ENCODE measurements at regions not wholly inside any gene's neighbourhood (a gene's known extent, or its start where the extent isn't known, plus 50 kb on each side); places are given as distances from the start of the nearest gene placed in this dataset.

DNA sequence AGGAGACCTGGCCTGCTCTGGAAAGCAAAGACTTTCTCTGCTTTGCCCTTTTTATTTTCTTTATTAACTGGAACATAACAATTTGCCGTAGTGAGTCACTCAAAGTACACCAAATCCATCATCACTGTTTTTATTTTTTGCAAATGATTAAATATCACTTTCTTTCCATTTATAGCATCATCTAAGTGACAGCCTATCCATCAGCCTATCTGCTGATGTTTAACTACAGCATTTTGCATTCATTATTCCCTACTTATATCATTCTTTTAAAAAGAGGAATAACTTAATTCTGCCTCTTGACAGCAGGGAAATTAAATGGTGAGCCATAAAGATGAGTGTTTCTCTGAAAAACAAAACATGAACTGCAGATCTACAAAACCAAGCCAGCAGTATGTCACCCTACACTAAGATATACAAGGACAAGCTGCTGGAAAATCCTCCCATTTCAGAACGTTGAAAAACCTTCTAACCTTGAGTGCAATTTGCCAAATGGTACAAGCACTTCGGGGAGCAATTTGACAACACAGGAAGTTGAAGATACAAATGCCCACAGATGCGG, 821.3 kb upstream of the TMEM132C start:
- Mint-ChIP-seq H3K4me3 (no peak overlapping the region), H3K4me1 (no peaks in the 10 kb centered on the region), H3K9me3 (ENCODE audit: insufficient read depth) (peaks cover 2% of the 10 kb centered on the region), H3K27ac (no peak overlapping the region), H3K27me3 (no peaks in the 10 kb centered on the region)
- Histone ChIP-seq H3K27me3 (replicated peaks in 1 of 4; ENCODE audit: control extremely low read depth in 1 of 4, control insufficient read depth in 3 of 4, insufficient read depth in 4 of 4, low read length in 3 of 4) (no peaks in the 10 kb centered on the region), H2AFZ (ENCODE audit: insufficient read depth, low read depth, low read length, poor library complexity, severe bottlenecking) (no peak overlapping the region), H4K20me1 (ENCODE audit: control insufficient read depth, insufficient read depth, low read length, poor library complexity, severe bottlenecking) (no peaks in the 10 kb centered on the region), H3K27ac (ENCODE audit: low read length in 2 of 2) (no peak overlapping the region), H3K9ac (ENCODE audit: low read length) (no peak overlapping the region), H3K9me3 (ENCODE audit: control extremely low read depth in 1 of 3, control insufficient read depth in 2 of 3, insufficient read depth in 1 of 3, low read length in 2 of 3) (peaks cover 0 to 24% (median 0%) of the 10 kb centered on the region in 3 donors), H3K79me2 (ENCODE audit: control insufficient read depth, insufficient read depth, low read length) (no peaks in the 10 kb centered on the region), H3K4me2 (replicated peaks; ENCODE audit: low read depth, low read length, poor library complexity, severe bottlenecking) (no peak overlapping the region), H3K36me3 (replicated peaks in 1 of 2; ENCODE audit: control extremely low read depth in 1 of 2, control insufficient read depth in 1 of 2, extremely low read depth in 1 of 2, insufficient read depth in 2 of 2, low read length in 1 of 2) (no peaks in the 10 kb centered on the region), H3K4me3 (ENCODE audit: control extremely low read depth in 1 of 5, extremely low read depth in 1 of 5, insufficient read depth in 1 of 5, low read depth in 2 of 5, low read length in 4 of 5) (no peak overlapping the region), H3K4me1 (ENCODE audit: control insufficient read depth in 2 of 2, insufficient read depth in 2 of 2, low read length in 2 of 2) (no peaks in the 10 kb centered on the region)
- DNase-seq (no peak), ATAC-seq (ENCODE audit: low read depth) (no peak)
- TF ChIP-seq, protein P1, sequence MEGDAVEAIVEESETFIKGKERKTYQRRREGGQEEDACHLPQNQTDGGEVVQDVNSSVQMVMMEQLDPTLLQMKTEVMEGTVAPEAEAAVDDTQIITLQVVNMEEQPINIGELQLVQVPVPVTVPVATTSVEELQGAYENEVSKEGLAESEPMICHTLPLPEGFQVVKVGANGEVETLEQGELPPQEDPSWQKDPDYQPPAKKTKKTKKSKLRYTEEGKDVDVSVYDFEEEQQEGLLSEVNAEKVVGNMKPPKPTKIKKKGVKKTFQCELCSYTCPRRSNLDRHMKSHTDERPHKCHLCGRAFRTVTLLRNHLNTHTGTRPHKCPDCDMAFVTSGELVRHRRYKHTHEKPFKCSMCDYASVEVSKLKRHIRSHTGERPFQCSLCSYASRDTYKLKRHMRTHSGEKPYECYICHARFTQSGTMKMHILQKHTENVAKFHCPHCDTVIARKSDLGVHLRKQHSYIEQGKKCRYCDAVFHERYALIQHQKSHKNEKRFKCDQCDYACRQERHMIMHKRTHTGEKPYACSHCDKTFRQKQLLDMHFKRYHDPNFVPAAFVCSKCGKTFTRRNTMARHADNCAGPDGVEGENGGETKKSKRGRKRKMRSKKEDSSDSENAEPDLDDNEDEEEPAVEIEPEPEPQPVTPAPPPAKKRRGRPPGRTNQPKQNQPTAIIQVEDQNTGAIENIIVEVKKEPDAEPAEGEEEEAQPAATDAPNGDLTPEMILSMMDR (IDR thresholded peaks at IDR 0.05): no peak
- no peak for TF ChIP-seq EZH2 (IDR thresholded peaks at IDR 0.05; ENCODE audit: borderline replicate concordance, insufficient read depth, low read depth, low read length, poor library complexity, severe bottlenecking)
- WGBS (ENCODE audit: insufficient coverage): 32% methylated on average over 3 of the region's 4 CpGs
- CTCF ChIA-PET: no interaction called here
- intact Hi-C loops (cut with micrococcal nuclease): no loop called here
- POLR2A ChIA-PET: no interaction called here

DNA sequence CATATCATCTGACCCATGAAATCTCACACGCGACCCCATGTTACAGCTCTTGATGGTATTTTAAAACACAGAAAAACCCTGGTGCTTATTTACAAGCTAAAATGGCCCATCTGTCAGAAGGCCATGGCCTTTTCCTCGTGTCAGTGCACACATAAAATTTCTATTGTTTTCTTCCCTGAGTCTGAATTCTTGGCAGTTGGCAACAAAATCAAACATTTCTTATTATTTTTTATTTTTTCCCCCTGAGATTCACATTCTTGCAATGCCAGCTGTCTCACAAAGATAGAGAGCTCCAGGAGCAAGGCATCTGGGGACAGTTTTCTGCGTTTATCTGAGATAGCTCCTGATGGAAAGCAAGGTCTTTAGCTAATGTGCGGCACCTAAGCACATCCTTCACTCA, 818.1 kb upstream of the TMEM132C start:
- Histone ChIP-seq H3K9me3 (ENCODE audit: control extremely low read depth in 1 of 3, control insufficient read depth in 2 of 3, insufficient read depth in 1 of 3, low read length in 2 of 3) (peaks cover 0 to 14% (median 0%) of the 10 kb centered on the region in 3 donors), H3K79me2 (ENCODE audit: control insufficient read depth, insufficient read depth, low read length) (no peaks in the 10 kb centered on the region), H4K20me1 (ENCODE audit: control insufficient read depth, insufficient read depth, low read length, poor library complexity, severe bottlenecking) (no peaks in the 10 kb centered on the region), H3K27ac (ENCODE audit: low read length in 2 of 2) (no peak overlapping the region), H3K4me2 (replicated peaks; ENCODE audit: low read depth, low read length, poor library complexity, severe bottlenecking) (no peak overlapping the region), H3K36me3 (replicated peaks in 1 of 2; ENCODE audit: control extremely low read depth in 1 of 2, control insufficient read depth in 1 of 2, extremely low read depth in 1 of 2, insufficient read depth in 2 of 2, low read length in 1 of 2) (no peaks in the 10 kb centered on the region), H3K4me1 (ENCODE audit: control insufficient read depth in 2 of 2, insufficient read depth in 2 of 2, low read length in 2 of 2) (no peaks in the 10 kb centered on the region), H2AFZ (ENCODE audit: insufficient read depth, low read depth, low read length, poor library complexity, severe bottlenecking) (no peak overlapping the region), H3K4me3 (ENCODE audit: control extremely low read depth in 1 of 5, extremely low read depth in 1 of 5, insufficient read depth in 1 of 5, low read depth in 2 of 5, low read length in 4 of 5) (no peak overlapping the region), H3K9ac (ENCODE audit: low read length) (no peak overlapping the region), H3K27me3 (replicated peaks in 1 of 4; ENCODE audit: control extremely low read depth in 1 of 4, control insufficient read depth in 3 of 4, insufficient read depth in 4 of 4, low read length in 3 of 4) (no peaks in the 10 kb centered on the region)
- ChIA-PET CTCF (no interaction called here), POLR2A (no interaction called here)
- Mint-ChIP-seq H3K27me3 (no peaks in the 10 kb centered on the region), H3K27ac (no peak overlapping the region), H3K4me3 (no peak overlapping the region), H3K4me1 (no peaks in the 10 kb centered on the region), H3K9me3 (ENCODE audit: insufficient read depth) (peaks cover 2% of the 10 kb centered on the region)
- ATAC-seq (ENCODE audit: low read depth) (no peak), DNase-seq (no peak)
- intact Hi-C loops (cut with micrococcal nuclease): no loop called here
- TF ChIP-seq, protein P1 (IDR thresholded peaks at IDR 0.05): no peak
- no peak for TF ChIP-seq EZH2 (IDR thresholded peaks at IDR 0.05; ENCODE audit: borderline replicate concordance, insufficient read depth, low read depth, low read length, poor library complexity, severe bottlenecking)
- WGBS (ENCODE audit: insufficient coverage): 79% methylated on average over 4 of the region's 5 CpGs

Data from B cell (primary cell).